Kidney (tissue), 13 donors: ENCODE measurements at regions not wholly inside any gene's neighbourhood (a gene's known extent, or its start where the extent isn't known, plus 50 kb on each side); places are given as distances from the start of the nearest gene placed in this dataset.

Experiments used
- DNase-seq, 5 donors: peaks; one replicate each; pipeline ENCODE4 v3.0.0-alpha.2; 2013 to 2020
- FAIRE-seq: peaks from 2 replicates; lab custom pipeline; 2012; peaks lifted over from hg19 to GRCh38; lab: Jason Lieb, UNC
- H3K27ac ChIP-seq, 2 donors: one replicate each; pipeline ENCODE4 v1.7.0; 2013; ENCODE audit warnings: low read depth in 2 of 2, low read length in 2 of 2, inconsistent platforms in 1 of 2
- H3K27me3 ChIP-seq: one replicate; pipeline ENCODE4 v1.7.1; 2013; ENCODE audit warnings: low read length, inconsistent platforms; ENCODE audit not compliant: control insufficient read depth, insufficient read depth
- H3K36me3 ChIP-seq, 3 donors: one replicate each; pipeline versions ENCODE4 v1.7.0 to v1.7.1; 2013; ENCODE audit warnings: low read length in 3 of 3, control low read depth in 1 of 3, inconsistent platforms in 1 of 3; ENCODE audit not compliant: insufficient read depth in 3 of 3, control insufficient read depth in 2 of 3
- H3K4me1 ChIP-seq, 3 donors: one replicate each; pipeline versions ENCODE4 v1.7.0 to v1.7.1; 2013; ENCODE audit warnings: low read length in 3 of 3, inconsistent platforms in 1 of 3, low read depth in 1 of 3; ENCODE audit not compliant: control insufficient read depth in 2 of 3, insufficient read depth in 2 of 3
- H3K4me3 ChIP-seq, 3 donors: one replicate each; pipeline versions ENCODE4 v1.7.0 to v1.8.1; 2013; ENCODE audit warnings: low read length in 3 of 3, control low read depth in 1 of 3, inconsistent platforms in 1 of 3
- H3K9ac ChIP-seq, 3 donors: one replicate each; pipeline versions ENCODE4 v1.7.0 to v1.7.1; 2013; ENCODE audit warnings: low read length in 3 of 3, control low read depth in 1 of 3, inconsistent platforms in 1 of 3
- H3K9me3 ChIP-seq, 3 donors: one replicate each; pipeline versions ENCODE4 v1.7.0 to v1.7.1; 2013; ENCODE audit warnings: low read length in 3 of 3, control low read depth in 1 of 3, inconsistent platforms in 1 of 3; ENCODE audit not compliant: control insufficient read depth in 2 of 3, insufficient read depth in 1 of 3
- intact Hi-C: fragments of 100-400 bp; cut with DNase I; formaldehyde crosslinking; loops from one replicate; pipeline ENCODE4 v1.11.1; 2022
- TF ChIP-seq, protein P1 (sequence below): IDR thresholded peaks from 3 replicates; pipeline ENCODE4 v1.5.1; 2012; ENCODE audit warnings: mild to moderate bottlenecking, moderate library complexity, borderline replicate concordance; ENCODE audit not compliant: insufficient read depth; ENCODE audit errors: extremely low read depth
- donor health status: control.
- donor health status: control.
- donor health status: control.
- donor health status: control.
- donor health status: control.
- donor health status: DM: yes; HTN: yes; CAD: no.
- donor health status: Normal renal cell carcinoma (clear cell type).

DNA sequence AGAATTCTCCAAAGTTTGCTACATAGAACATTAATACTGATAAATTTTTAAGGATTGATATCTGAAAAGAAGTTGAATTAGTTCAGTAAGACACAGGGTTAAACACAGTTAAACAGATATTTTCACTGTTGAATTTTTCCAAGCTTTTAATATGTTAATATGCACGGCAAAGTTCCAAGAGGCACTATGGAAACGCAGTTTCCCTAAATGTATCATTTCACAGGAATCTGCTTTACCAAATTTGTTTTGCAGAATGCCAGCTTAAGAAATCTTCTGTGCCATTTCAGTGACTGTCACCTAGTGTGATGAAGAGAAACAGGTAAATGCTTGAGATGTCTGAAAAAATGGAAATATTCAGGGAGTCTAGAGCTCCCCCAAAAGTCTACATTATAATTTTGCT lies 395.9 kb upstream of the GRIA3 start:
- TF ChIP-seq, protein P1, sequence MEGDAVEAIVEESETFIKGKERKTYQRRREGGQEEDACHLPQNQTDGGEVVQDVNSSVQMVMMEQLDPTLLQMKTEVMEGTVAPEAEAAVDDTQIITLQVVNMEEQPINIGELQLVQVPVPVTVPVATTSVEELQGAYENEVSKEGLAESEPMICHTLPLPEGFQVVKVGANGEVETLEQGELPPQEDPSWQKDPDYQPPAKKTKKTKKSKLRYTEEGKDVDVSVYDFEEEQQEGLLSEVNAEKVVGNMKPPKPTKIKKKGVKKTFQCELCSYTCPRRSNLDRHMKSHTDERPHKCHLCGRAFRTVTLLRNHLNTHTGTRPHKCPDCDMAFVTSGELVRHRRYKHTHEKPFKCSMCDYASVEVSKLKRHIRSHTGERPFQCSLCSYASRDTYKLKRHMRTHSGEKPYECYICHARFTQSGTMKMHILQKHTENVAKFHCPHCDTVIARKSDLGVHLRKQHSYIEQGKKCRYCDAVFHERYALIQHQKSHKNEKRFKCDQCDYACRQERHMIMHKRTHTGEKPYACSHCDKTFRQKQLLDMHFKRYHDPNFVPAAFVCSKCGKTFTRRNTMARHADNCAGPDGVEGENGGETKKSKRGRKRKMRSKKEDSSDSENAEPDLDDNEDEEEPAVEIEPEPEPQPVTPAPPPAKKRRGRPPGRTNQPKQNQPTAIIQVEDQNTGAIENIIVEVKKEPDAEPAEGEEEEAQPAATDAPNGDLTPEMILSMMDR: no peak
- no peak overlapping the region for H3K9ac ChIP-seq
- no peaks in the 10 kb centered on the region for H3K36me3 ChIP-seq
- H3K9me3 ChIP-seq: no peaks in the 10 kb centered on the region
- H3K27me3 ChIP-seq: no peaks in the 10 kb centered on the region
- no peak for FAIRE-seq
- no peak overlapping the region for H3K27ac ChIP-seq
- no peak overlapping the region for H3K4me3 ChIP-seq
- intact Hi-C loops: no loop called here
- no peak for DNase-seq
- no peaks in the 10 kb centered on the region for H3K4me1 ChIP-seq

DNA sequence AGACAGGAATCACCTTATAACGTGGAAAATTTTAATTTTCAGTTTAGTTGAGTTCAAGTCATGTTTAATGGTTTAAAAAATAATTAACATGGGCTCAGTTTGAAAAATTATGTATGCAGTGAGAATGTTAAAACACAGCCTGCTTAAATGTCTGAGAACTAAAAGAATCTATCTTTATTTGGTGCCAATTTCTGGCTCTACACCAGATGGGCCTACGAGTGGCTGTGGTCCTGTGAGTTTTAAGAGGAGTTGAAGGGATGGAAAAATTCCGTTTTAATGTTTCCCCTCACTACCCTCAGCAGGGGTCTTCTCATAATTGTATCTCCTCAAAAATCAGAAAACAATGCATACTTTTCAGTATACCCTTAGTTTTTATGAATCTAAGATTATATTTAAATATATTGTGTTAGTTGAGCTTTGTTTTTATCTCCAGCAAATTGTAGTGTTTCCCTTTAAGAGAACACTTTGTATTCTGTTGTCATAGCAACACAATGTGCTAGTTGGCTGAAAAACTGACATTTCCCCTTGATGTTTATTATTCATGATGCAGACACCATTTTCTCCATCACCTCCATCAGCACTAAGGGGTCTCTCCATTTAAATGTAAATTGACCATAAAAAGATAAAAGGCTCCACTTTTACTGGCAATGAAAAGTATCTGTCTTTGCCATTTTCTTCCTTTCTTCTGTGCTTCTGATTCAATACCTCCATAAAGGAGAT lies 393.5 kb upstream of the GRIA3 start:
- Histone ChIP-seq H3K9ac (no peak overlapping the region), H3K27ac (no peak overlapping the region), H3K36me3 (no peaks in the 10 kb centered on the region), H3K9me3 (no peaks in the 10 kb centered on the region), H3K4me1 (no peaks in the 10 kb centered on the region), H3K4me3 (no peak overlapping the region), H3K27me3 (no peaks in the 10 kb centered on the region)
- intact Hi-C loops: no loop called here
- no peak for FAIRE-seq
- peak in 1 of 5 donors; percentile 0 for DNase-seq
- TF ChIP-seq, protein P1: no peak

GRCh38 chrX:122813876-122814275 lies 370.2 kb upstream of the GRIA3 start:
- TF ChIP-seq, protein P1: no peak
- Histone ChIP-seq H3K9ac (no peak overlapping the region), H3K4me1 (no peaks in the 10 kb centered on the region), H3K36me3 (no peaks in the 10 kb centered on the region), H3K27me3 (no peaks in the 10 kb centered on the region), H3K9me3 (no peaks in the 10 kb centered on the region), H3K4me3 (no peak overlapping the region), H3K27ac (no peak overlapping the region)
- FAIRE-seq: no peak
- intact Hi-C loops: no loop called here
- DNase-seq: no peak

DNA sequence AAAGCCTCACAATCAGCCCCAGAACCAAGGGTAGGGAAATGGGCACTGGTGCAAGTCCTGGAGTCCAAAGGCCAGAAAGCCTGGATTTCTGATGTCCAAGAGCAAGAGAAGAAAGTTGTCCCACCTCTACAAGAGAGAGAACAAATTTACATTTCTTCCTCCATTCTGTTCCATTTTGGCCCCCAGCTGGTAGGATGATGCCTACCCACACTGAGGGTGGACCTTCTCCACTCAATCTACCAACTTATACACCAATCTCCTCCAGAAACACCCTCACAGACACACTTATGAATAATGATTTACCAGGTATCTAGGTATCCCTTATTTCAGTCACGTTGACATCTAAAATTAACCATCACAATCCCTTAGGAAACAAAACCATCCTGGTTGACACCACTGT lies 367.8 kb upstream of the GRIA3 start:
- intact Hi-C loops: no loop called here
- DNase-seq (no peak), FAIRE-seq (no peak)
- TF ChIP-seq, protein P1: no peak
- Histone ChIP-seq H3K27me3 (no peaks in the 10 kb centered on the region), H3K9ac (no peak overlapping the region), H3K36me3 (no peaks in the 10 kb centered on the region), H3K4me3 (no peak overlapping the region), H3K27ac (no peak overlapping the region), H3K4me1 (no peaks in the 10 kb centered on the region), H3K9me3 (no peaks in the 10 kb centered on the region)
